ENCODE measurements at regions not wholly inside any gene's neighbourhood (a gene's known extent, or its start where the extent isn't known, plus 50 kb on each side); places are given as distances from the start of the nearest gene placed in this dataset.
"Not testable (repeated sequence)": the region's sequence is repeated elsewhere in the genome, so short reads cannot be mapped to it uniquely, and the experiment has no call there.

DNA sequence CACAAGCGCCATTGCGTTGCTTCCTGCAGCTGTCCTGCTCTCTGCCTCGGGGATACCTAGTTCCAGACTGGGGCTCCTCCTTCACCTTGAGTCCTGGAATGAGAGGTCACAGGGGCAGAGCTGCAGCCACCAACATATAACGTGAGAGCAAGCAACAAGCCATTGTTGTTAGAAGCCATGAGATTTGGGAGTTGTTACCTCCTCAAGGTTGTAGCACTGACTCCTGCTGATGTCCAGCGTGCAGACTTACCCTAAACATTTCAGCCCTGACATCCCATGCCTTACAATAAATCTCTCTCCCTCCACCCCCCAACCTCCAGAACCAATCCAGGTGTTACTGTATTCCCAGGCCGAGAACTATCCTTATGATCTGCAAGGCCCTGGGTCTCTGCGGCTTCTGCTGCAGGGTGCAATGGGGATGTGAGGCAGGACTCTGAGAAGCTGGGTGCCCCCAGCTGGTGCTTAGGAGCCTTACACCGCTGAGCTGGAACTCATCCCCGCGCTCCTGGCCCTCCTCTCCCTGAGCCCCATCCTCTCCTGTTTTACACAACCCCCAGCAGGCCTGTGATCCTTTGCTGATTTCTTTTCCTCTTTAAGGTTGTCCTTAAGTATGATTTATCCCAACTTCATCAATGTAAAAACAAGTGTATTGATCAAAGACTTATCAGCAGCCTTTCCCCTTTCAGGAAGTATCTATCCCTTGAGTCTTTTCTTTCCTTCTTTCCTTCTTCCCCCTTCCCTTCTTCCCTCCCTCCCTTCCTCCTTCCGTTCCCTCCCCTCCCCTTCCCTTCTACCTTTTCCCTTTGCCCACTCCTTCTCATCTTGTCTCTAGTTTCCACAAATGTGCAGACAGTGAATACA, 84.2 kb upstream of the ABHD2 start:
- ATAC-seq (peak in 3 of 4 donors; percentile 39 to 62 (median 58)), DNase-seq (no peak)
- Histone ChIP-seq H3K4me1 (no peaks in the 10 kb centered on the region), H3K4me3 (no peak overlapping the region), H3K27ac (no peak overlapping the region), H3K36me3 (no peaks in the 10 kb centered on the region), H3K27me3 (no peaks in the 10 kb centered on the region), H3K9me3 (no peaks in the 10 kb centered on the region)
- intact Hi-C loops (cut with DNase I) = no loop called here
- 61% methylated on average over 10 of the region's 11 CpGs for WGBS (ENCODE audit: insufficient coverage, low coverage, low lambda C conversion rate, missing lambda C conversion rate)
- TF ChIP-seq CTCF (IDR thresholded peaks at IDR 0.05) = peak in 2 of 4 donors; percentile 7 to 24
- no peak for TF ChIP-seq POLR2A (IDR thresholded peaks at IDR 0.05)

GRCh38 chr15:89004726-89005030, 83.6 kb upstream of the ABHD2 start:
- H3K27me3 ChIP-seq = no peaks in the 10 kb centered on the region
- TF ChIP-seq POLR2A (IDR thresholded peaks at IDR 0.05) = no peak
- TF ChIP-seq CTCF (IDR thresholded peaks at IDR 0.05) = no peak
- H3K36me3 ChIP-seq = no peaks in the 10 kb centered on the region
- no peak overlapping the region for H3K4me3 ChIP-seq
- H3K9me3 ChIP-seq = no peaks in the 10 kb centered on the region
- no peak for ATAC-seq
- intact Hi-C loops (cut with DNase I) = no loop called here
- H3K27ac ChIP-seq = no peak overlapping the region
- no peaks in the 10 kb centered on the region for H3K4me1 ChIP-seq
- no peak for DNase-seq
- 80% methylated on average over 4 of the region's 4 CpGs for WGBS (ENCODE audit: insufficient coverage, low coverage, low lambda C conversion rate, missing lambda C conversion rate)

DNA sequence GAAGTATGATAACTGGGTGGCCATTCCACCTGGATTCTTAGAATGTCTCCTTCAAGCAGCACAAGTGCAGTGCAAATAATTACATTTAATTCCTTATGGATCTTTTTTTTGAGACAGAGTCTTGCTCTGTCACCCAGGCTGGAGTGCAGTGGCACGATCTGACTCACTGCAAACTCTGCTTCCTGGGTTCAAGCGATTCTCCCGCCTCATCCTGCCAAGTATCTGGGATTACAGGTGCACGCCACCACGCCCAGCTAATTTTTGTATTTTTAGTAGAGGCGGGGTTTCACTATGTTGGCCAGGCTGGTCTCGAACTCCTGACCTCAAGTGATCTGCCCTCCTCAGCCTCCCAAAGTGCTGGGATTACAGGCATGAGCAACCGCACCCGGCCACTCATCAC, 80.7 kb upstream of the ABHD2 start:
- H3K27me3 ChIP-seq; DNase-seq; intact Hi-C loops (cut with DNase I); ATAC-seq; H3K9me3 ChIP-seq; H3K4me3 ChIP-seq; H3K27ac ChIP-seq; H3K36me3 ChIP-seq; H3K4me1 ChIP-seq: not testable (repeated sequence)
- 69% methylated on average over 9 of the region's 9 CpGs for WGBS (ENCODE audit: insufficient coverage, low coverage, low lambda C conversion rate, missing lambda C conversion rate)

DNA sequence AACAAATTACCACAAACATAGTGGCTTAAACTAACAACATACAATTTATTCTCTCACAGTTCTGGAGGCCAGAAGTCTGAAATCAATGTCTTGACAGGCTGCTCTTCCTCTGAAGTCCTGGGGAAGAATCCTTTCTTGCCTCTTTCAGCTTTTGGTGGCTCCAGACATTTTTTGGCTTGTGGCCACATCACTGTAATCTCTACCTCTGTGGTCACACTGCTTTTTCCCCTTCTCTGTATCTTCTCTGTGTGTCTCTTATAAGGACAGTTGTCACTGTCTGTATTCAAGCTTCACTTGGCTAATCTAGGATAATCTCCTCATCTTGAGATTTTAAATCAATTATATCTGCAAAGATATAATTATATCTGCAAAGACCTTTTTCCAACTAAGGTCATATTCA, 80.3 kb upstream of the ABHD2 start:
- H3K4me1 ChIP-seq = no peaks in the 10 kb centered on the region
- no peak for ATAC-seq
- H3K36me3 ChIP-seq = no peaks in the 10 kb centered on the region
- TF ChIP-seq CTCF (IDR thresholded peaks at IDR 0.05) (no peak), POLR2A (IDR thresholded peaks at IDR 0.05) (no peak)
- H3K9me3 ChIP-seq = no peaks in the 10 kb centered on the region
- H3K27me3 ChIP-seq = no peaks in the 10 kb centered on the region
- H3K4me3 ChIP-seq = no peak overlapping the region
- DNase-seq = no peak
- intact Hi-C loops (cut with DNase I) = no loop called here
- no peak overlapping the region for H3K27ac ChIP-seq

DNA sequence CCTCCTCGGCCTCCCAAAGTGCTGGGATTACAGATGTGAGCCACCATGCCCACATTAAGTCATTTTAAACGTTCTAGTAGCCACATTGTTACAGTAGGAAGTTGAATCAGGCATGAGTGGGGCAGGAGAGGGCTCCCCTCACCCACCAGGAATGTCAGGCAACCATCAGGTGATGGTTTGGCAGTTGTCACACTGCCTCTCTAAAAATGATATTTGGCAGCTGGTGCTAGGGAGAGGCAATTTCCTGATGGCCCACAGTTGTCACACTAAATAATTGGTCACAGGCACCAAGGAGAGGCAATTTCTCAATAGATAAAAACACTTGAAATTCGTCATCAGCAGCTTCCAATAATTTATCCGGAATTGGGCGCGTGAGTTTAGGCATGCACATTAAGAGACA, 79.2 kb upstream of the ABHD2 start:
- H3K27me3 ChIP-seq = no peaks in the 10 kb centered on the region
- no peaks in the 10 kb centered on the region for H3K9me3 ChIP-seq
- DNase-seq (no peak), ATAC-seq (no peak)
- H3K36me3 ChIP-seq = no peaks in the 10 kb centered on the region
- 63% methylated on average over 6 of the region's 6 CpGs for WGBS (ENCODE audit: insufficient coverage, low coverage, low lambda C conversion rate, missing lambda C conversion rate)
- no peaks in the 10 kb centered on the region for H3K4me1 ChIP-seq
- H3K27ac ChIP-seq = no peak overlapping the region
- intact Hi-C loops (cut with DNase I) = no loop called here
- no peak overlapping the region for H3K4me3 ChIP-seq
- TF ChIP-seq POLR2A (IDR thresholded peaks at IDR 0.05) (no peak), CTCF (IDR thresholded peaks at IDR 0.05) (no peak)

All from right lobe of liver (tissue), 6 donors.